Endothelial cell of umbilical vein (primary cell): ENCODE measurements at regions not wholly inside any gene's neighbourhood (a gene's known extent, or its start where the extent isn't known, plus 50 kb on each side); places are given as distances from the start of the nearest gene placed in this dataset.

Experiments
- CTCF ChIP-seq, 2 donors: IDR thresholded peaks; 1 replicate in 1 of 2; 2 replicates in 1 of 2; pipeline ENCODE4 v1.5.1; 2011; ENCODE audit warnings: low read length in 2 of 2, mild to moderate bottlenecking in 2 of 2, moderate library complexity in 2 of 2, control low read depth in 1 of 2, inconsistent platforms in 1 of 2, low read depth in 1 of 2; ENCODE audit not compliant: insufficient read depth in 1 of 2; ENCODE audit errors: extremely low read depth in 1 of 2
- EZH2 ChIP-seq: IDR thresholded peaks from 2 replicates; pipeline ENCODE4 v1.6.1; 2012; ENCODE audit warnings: borderline replicate concordance, low read depth, mild to moderate bottlenecking, moderate library complexity, low read length, inconsistent platforms; ENCODE audit not compliant: severe bottlenecking
- FOS ChIP-seq: IDR thresholded peaks from 2 replicates; pipeline ENCODE4 v1.6.1; 2011; ENCODE audit warnings: mild to moderate bottlenecking, low read length, moderate library complexity, borderline replicate concordance; ENCODE audit not compliant: insufficient read depth
- GATA2 ChIP-seq: IDR thresholded peaks from 2 replicates; pipeline ENCODE4 v1.7.0; 2011; ENCODE audit warnings: low read depth, mild to moderate bottlenecking, moderate library complexity, mixed read lengths, low read length; ENCODE audit not compliant: insufficient read length, insufficient read depth
- JUN ChIP-seq: IDR thresholded peaks from 2 replicates; pipeline ENCODE4 v1.6.1; 2011; ENCODE audit warnings: borderline replicate concordance, low read depth; ENCODE audit not compliant: insufficient read length, insufficient read depth
- MAX ChIP-seq: IDR thresholded peaks from 2 replicates; pipeline ENCODE4 v1.6.1; 2011; ENCODE audit not compliant: insufficient read depth, insufficient read length
- MYC ChIP-seq: IDR thresholded peaks from one replicate; pipeline ENCODE4 v1.6.1; 2011; ENCODE audit warnings: mild to moderate bottlenecking, low read depth, low read length
- POLR2A ChIP-seq: IDR thresholded peaks from 2 replicates; pipeline ENCODE4 v1.6.1; 2012; ENCODE audit warnings: low read depth, mild to moderate bottlenecking, control low read depth, low read length
- POLR2AphosphoS5 ChIP-seq: IDR thresholded peaks from 2 replicates; pipeline ENCODE4 v1.6.1; 2012; ENCODE audit warnings: low read depth, mild to moderate bottlenecking, control low read depth, low read length, moderate library complexity; ENCODE audit not compliant: insufficient read depth

- no peak for TF ChIP-seq EZH2
- TF ChIP-seq CTCF (IDR thresholded peaks at IDR 0.05; ENCODE audit: extremely low read depth in 1 of 2, insufficient read depth in 1 of 2, low read depth in 1 of 2, low read length in 2 of 2) = no peak
- no peak for TF ChIP-seq POLR2AphosphoS5
- TF ChIP-seq POLR2A = no peak
- no peak for TF ChIP-seq MAX
- no peak for TF ChIP-seq MYC
- no peak for TF ChIP-seq JUN
- no peak for TF ChIP-seq FOS
- no peak for TF ChIP-seq GATA2
Observed at GRCh38 chr1:208479435-208479834, 235.3 kb upstream of the PLXNA2 start.
